ENCODE measurements at regions not wholly inside any gene's neighbourhood (a gene's known extent, or its start where the extent isn't known, plus 50 kb on each side); places are given as distances from the start of the nearest gene placed in this dataset.
"Not testable (repeated sequence)": the region's sequence is repeated elsewhere in the genome, so short reads cannot be mapped to it uniquely, and the experiment has no call there.

DNA sequence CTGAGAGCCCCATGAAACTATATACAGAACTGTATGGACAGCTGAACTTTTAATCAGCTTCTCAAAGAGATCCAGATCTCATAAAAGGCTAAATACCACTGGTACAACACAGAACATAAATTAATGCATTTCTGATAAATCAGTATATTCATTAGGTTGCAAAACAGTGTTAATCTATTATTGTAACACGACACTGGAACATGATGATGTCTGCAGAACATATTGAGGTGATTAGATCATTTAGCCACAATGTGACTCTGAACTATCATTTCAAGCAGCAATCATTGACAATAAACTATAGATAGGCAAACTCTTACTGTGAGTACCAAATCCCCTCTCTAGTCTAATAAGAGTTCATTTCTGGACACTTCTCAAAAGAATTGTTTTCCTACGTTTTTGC, 50.3 kb downstream of the GASK1B start:
- DNase-seq: no peak

DNA sequence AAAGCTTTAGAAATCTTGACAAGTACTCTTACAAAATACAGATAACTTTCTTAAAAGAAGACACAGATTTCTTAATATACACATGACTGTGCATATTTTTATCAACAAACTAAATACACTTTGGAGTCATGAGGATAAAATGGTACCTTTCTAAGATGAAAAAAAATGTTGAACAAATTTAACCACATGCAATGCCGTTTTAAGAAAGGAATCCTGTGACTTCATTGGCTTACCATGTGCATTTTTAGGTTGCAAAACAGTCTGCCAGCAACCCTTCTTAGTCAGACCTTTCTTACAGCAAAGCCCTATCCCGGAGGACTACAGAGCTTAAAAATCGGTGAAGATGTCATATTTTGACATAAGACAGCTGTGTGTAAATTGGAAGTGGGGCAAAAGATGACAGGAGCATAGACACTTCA, 51.7 kb downstream of the GASK1B start:
- DNase-seq: no peak

DNA sequence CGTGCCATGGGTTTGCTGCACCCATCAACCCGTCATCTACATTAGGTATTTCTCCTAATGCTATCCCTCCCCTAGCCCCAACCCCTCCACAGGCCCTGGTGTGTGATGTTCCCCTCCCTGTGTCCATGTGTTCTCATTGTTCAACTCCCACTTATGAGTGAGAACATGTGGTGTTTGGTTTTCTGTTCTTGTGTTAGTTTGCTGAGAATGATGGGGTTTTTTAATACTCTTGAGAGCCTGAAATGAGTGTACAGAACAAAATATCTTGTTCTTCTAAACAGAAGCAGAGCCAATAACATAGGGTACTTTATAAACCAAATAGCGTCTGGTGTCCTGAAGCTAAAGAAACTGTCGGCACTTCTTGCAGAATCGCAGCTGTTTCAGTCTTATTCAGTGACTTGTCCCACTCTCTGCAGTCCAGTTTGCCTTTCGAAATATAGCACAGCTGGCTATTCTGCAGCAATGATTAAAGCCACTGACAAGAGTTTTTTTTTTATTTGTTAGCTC, 52.1 kb downstream of the GASK1B start:
- not testable (repeated sequence) for DNase-seq

DNA sequence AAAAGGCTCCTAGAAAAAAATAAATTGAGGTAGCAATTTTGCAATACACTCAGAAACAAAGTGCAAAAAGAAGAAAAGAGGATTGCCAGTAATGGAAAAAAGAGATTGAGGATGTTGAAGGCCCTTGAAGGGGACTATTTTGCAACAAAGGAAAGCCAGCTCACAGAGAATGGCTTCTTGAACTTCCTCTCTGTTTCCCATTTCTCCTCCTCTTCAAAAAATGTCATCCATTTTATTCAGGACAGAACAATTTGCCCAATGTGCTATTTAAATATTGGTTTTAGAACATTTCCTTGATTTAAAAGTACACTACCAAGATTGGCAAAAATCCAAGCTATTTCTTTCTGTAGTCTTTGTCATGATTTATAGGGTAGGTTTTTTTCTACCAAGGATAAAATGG, 60.2 kb downstream of the GASK1B start:
- no peak for DNase-seq

DNA sequence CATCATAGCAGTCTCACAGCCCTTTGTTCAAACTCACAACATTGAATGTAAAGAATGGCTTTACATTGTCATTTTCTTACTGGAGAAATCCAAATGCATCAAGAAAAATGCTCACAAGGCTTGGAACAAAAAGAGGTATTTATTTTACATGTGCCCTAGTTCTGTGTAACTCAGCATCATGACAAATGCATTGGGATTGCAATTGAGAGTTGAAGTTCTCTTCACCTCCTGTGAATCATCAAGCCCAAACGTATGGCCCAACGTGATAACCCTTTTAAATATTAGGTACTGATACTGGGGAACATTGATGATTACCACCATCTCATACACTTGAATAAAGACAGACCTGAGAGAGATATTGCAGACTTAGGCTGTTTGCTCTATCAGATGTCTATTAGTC, 61.6 kb downstream of the GASK1B start:
- no peak for DNase-seq

DNA sequence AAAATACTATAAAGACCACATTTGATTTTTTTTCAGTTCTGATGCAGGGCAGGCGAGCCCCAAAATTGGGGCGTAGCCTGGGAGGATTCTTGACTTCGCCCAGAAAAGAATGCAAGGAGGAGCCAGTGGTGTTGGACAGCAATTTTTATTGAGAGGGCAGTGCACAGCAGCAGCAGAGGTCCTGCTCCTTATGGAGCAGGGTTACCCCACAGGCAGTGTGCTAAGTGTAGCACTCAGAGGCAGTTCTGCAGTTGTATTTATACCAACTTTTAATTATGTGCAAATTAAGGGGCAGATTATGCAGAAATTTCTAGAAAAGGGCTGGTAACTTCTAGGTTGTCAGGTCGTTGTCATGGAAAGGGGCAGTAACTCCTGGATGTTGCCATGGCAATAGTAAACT, 69.9 kb downstream of the GASK1B start:
- DNase-seq: no peak

DNA sequence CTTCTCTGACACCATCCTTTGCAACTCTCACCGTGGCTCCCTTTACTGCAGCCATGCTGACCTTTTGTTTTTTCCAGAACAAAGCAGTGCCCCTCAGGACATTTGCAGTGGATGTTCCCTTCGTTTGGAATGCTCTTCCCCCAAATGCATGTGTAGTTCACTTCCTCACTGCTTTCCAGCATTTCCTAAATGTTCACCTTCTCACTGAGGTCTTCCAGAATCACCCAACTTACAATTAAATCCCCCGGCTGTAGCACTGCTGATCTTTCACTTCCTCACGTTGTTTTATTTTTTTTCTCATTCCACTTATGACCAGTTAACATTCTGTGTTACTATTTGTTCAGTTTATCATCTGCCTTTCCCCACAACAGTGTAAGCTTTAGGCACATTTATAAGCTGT, 73.1 kb downstream of the GASK1B start:
- DNase-seq: no peak

DNA sequence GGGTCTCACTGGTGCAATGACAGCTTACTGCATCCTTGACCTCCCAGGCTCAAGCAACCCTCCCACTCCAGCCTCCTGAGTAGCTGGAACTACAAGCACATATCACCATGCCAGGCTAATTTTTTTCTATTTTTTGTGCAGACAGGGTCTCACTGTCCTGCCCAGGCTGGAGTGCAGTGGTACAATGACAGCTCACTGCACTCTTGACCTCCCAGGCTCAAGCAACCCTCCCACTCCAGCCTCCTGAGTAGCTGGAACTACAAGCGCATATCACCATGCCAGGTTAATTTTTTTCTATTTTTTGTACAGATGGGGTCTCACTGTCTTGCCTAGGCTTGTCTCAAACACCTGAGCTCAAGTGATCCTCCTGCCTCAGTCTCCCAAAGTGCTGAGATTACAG, 74.0 kb downstream of the GASK1B start:
- no peak for DNase-seq

DNA sequence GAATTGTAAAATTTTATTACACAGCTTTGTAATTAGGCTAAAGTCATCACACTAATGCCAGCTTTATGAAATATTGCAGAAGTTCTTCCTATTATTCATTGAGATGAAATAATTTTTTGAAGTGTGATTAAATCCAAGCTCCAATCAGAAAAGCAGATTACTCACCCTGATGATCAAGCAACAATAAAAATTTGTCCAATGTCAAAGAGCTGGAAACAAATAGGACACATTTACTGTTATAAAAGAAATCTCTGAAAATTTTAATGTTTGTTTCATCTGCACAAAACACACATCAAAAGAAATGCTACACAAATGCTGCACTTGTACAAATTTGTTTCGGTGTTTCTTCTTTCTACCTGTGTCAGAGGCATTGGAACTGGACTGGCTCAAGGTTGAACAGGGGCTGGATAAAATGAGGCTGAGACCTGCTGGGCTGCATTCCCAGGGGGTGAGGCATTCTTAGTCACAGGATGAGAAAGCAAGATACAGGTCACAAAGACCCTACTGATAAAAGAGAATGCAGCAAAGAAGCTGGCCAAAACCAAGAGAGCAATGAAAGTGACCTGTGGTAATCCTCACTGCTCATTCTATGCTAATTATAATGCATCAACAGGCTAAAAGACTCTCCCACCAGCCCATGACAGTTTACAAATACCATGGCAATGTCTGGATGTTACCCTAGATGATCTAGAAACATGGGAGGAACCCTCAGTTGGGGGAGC, 78.3 kb downstream of the GASK1B start:
- no peak for DNase-seq

DNA sequence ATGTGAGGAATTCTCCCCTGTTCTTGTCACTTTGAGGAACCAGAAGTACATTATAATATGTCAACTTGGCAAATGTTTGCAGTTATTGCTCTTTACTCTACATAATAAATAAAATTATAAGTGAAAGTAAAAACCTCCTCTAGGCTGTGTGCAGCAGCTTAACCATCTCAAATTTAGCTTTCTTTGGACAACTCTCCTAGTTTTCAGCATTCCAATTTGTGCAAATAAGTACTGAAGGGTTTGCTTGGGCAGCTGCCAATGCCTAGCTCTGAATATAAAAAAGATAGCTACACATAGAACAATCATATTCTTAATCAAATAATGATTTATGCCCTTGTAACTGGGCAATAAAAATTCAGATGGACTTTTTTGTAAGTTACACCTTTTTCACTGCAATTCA, 82.5 kb downstream of the GASK1B start:
- DNase-seq: no peak

DNA sequence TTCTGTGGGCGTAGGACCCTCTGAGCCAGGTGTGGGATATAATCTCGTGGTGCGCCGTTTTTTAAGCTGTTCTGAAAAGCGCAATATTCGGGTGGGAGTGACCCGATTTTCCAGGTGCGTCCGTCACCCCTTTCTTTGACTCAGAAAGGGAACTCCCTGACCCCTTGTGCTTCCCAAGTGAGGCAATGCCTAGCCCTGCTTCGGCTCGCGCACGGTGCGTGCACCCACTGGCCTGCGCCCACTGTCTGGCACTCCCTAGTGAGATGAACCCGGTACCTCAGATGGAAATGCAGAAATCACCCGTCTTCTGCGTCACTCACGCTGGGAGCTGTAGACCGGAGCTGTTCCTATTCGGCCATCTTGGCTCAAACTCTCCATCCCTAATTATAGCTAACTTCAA, 82.9 kb downstream of the GASK1B start:
- not testable (repeated sequence) for DNase-seq

DNA sequence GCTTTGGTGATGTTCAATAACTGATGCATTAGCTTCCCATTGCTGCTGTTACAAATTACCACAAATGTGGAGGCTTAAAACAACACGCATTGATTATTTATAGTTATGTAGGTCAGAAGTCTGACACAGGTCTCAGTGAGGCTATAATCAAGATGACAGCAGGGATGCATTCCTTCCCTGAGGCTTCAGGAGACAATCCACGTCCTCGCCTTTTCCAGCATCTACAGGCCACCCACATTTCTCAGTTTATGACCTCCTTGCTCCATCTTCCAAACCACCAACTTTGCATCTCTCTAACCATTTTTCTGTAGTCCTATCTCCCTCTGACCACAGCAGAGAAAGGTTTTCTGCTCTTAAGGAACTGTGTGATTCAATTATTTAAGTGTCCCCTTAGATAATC, 92.5 kb downstream of the GASK1B start:
- no peak for DNase-seq

DNA sequence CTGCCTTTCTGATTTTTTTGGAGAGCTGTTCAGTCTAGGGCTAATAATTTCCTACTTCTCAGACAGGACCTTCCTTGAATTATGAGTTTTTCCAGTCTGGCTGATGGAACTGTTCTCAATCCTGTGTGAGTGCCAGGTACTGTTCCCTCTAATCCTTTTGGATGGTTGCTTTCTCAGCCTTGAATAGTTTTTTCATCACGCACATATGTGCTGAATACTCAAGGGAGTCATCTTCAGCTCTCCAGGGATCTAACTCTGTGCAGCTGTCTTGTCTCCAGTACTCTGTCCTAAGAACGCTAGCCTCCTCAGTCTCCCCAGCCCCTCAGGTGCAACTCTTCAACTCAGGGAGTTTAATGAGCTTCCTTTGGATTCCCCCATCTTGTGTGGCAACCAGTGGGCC, 93.2 kb downstream of the GASK1B start:
- DNase-seq: no peak

DNA sequence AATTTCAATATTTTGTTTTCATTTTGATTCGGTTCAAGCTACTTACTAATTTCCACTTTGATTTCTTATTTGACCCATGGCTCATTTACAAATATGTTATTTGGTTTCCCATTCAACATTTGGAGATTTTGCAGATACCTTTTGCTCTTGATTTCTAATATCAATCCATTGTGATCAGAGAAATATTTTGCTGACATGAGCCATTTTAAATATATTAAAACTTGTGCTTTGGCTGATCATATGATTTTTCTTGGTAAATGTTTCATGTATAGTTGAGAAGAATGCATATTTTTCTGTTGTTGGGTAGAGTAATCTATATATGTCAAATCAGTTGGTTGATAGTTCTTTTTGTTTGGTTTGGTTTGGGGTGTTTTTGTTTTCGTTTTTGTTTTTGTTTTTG, 95.0 kb downstream of the GASK1B start:
- no peak for DNase-seq

DNA sequence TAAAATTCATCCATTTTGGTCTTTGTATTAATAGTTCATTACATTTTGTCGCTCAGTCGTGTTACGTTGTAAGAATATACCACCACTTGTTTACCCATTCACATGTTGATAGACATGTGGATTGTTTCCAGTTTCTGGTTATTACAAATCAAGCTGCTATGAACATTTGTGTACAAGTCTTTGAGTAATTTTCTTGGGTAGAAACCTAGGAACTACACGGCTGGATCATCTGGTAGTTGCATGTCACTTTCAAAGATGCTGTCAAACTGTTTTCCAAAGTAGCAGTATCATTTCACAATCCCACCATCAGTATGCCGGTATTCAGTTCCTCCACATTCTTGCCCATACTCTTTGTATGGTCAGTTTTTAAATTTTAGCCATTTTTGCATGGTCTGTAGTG, 98.0 kb downstream of the GASK1B start:
- no peak for DNase-seq

DNA sequence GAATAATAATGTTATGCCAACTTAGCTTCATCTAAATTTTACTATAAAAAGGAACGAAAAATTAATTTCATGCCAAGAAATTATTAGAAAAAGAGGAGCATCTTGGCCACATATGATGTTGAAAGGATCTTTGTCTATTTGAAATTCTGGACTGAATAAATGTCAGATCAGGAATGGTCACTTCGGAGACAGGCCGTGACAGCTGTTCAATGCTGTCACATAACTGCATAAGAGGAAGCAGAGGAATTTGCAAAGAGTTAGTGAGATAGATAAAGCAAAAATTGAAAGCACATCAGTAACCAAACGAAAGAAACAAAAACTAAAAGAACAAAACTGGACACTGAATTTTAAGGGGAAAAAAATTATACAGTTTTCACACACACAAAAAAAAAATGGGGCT, 100.9 kb downstream of the GASK1B start:
- DNase-seq: no peak

DNA sequence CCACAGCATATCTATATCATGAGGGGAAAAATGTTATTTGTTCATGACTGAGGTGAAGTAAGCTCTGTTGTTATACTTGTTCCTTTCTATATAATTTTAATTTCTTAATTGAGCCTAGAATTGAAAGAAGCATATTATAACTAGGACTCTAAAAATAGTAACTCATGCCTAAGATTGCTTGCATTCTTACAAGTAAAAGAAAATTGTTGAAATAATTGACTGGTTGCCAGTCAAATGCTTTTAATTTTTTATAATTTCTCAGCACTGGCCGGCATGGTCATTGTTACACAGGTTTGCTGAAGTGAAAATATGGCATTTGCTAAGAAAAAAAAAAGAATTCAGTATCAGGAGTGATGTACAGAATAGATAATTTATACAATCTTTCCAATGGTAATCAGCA, 104.8 kb downstream of the GASK1B start:
- DNase-seq: no peak

DNA sequence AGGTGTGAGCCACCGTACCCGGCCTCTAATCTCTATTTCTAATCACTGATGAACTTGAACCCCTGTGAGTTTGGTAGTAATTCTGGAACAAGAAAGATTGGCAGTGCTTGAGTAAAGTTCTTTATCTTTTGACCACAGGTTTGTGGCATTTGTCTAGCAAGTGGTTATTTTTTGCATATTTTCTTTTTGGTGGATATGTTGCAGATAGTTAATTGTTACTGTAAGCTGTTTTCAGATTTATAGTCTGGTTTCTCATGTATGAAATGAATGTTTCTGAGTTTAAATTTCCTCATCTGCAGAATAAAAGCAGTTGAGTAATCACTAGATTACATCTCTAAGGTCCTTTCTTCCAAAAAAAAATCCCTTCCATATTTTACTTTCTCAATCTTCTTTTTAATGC, 105.2 kb downstream of the GASK1B start:
- DNase-seq: no peak

DNA sequence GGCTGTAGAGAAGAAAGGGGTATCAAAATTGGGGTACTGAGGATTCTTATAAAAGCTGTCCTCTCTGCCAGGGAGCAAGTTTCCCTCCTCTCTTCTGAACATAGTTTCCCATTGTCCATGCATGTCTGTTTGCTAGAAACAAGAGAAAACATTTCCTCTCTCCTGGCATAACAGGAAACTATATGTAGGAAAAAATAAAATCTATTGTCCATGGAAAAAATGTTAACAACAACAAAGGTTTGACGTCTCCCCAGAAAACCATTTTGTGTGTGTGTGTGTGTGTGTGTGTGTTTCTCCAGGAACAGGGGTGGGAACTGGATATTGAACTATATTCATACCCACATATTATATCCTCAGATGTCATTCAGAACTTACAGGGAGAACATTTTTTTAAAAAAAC, 107.2 kb downstream of the GASK1B start:
- DNase-seq: no peak

DNA sequence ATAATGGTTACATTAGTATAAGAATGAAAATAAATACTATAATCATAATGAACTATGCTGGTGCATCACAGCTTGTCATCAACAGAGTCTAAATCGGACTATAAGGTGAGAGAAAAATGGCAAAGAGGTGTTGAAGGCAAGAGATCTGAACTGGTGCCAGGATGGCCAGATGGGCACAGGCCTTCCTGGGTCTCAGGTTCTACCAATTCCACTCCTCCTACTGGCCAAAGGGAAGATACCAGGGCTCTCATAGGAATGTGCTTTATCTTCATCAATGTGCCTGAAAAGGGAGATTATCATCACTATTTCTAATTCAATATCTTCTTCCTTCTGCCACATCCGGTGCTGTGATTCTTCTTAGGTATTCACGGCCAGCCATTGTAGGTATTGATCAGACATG, 107.6 kb downstream of the GASK1B start:
- DNase-seq: no peak

DNA sequence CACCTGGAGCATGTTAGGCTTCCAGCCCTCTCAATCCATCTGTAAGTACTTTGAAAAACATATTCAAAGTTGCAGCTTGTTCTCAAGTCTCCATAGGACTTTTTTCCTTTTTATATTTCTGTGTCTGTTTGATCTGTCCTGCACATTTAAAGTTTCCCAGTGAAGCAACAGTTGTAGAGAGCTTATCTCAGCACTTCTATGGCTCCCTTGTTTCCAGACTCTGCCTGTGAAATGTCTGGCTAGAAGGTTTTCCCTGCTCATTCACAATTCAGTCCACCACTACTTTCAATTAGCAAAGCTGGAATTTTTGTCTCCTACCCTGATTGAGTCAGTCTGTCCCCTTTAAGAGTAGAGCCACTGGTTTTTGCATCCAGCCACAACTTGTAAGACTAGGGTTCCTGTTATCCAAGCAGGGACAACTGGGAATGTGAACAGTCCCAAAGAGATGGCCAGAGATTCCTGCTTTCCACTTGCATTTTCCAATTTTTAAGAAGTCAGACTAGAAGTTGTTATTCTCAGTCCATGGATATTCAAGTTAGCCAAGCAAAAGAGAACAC, 116.1 kb downstream of the GASK1B start:
- DNase-seq: no peak

DNA sequence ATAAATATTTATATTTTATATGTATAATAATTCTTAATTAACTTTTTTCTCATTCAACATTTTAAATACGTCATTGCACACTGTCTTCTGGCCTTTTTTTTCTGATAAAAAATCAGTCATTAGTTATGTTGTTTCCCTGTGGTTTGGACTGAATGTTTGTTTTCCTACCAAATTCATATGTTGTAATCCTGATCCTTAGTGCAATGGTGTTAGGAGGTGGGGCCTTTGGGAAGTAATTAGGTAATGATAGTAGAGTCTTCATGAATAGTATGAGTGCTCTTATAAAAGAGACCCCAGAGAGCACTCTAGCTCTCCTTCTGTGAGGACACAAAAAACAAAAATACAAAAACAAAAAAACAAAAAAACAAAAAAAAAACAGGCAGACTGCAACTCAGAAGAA, 117.2 kb downstream of the GASK1B start:
- DNase-seq: no peak

DNA sequence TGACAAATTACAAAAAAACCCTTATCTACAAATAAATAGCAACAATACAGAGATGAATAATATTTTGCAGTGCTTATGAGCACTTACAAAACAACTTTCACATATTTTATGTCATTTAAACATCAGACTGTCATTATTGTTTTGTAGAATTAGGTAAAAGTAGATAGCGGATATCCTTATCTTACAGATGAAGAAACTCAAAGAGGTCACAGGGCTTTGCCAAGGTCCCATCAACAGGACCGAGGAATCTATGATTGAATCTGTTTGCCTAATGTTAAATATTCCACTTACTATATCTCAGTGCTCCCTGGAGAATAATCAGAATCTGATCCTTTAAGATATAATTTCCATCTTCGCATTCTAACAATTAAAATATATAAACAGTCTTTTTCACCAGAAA, 119.0 kb downstream of the GASK1B start:
- no peak for DNase-seq

DNA sequence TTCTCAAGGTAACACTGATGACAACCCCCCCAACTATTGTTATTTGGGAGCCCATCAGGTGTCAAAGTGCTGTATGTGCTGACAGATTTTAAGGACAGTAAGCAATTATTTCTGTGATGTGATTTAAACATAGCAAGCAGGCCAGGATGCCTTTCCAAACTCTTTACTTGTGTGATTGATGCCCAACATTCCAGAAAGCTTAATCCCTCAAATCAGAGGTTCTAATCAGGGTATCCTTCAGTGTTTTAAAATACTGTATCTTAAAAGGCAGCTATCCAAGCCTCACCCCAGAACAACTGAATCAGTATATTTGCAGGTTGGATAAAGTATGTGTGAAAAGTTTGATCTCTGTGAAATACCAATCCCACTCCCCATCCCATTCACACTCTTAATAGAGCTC, 119.7 kb downstream of the GASK1B start:
- DNase-seq: no peak
